T-cell (primary cell): ENCODE measurements at regions not wholly inside any gene's neighbourhood (a gene's known extent, or its start where the extent isn't known, plus 50 kb on each side); places are given as distances from the start of the nearest gene placed in this dataset.

Experiments used
- ATAC-seq, 4 experiments: fragments of 200-7000 bp in 3 of 4; fragments of 150-1000 bp in 1 of 4; cut with Tn5 transposase; replicated peaks in 1 of 4; 1 replicate in 3 of 4; 2 replicates in 1 of 4; pipeline ENCODE4 v1.10.0; 2021; ENCODE audit warnings: moderate library complexity in 3 of 4, mild to moderate bottlenecking in 2 of 4, moderate number of reproducible peaks in 1 of 4
- CTCF ChIA-PET, 2 donors: fragments of 300-600 bp; sonication (Branson Sonifier 250); formaldehyde crosslinking; loops; one replicate each; lab custom pipeline; 2022; ENCODE audit warnings: antibody characterized with exemption in 2 of 2; lab: Charles Lee
- POLR2A ChIA-PET, 2 donors: fragments of 300-600 bp; sonication (Branson Sonifier 250); formaldehyde crosslinking; loops; one replicate each; lab custom pipeline; 2022; ENCODE audit warnings: antibody characterized with exemption in 2 of 2; lab: Charles Lee
- DNase-seq, 35 experiments: peaks; one replicate each; pipeline versions ENCODE4 v3.0.0 to v3.0.0-alpha.2; 2013 to 2023
- H3K27ac ChIP-seq: one replicate; pipeline ENCODE4 v1.5.1; 2013; ENCODE audit warnings: low read length
- H3K27me3 ChIP-seq, 2 experiments: replicated peaks in 1 of 2; 1 replicate in 1 of 2; 2 replicates in 1 of 2; pipeline versions ENCODE4 v1.6.1 to v1.7.0; 2013; ENCODE audit warnings: low read length in 1 of 2, mixed read lengths in 1 of 2; ENCODE audit not compliant: control insufficient read depth in 2 of 2, insufficient read depth in 2 of 2; ENCODE audit errors: extremely low read depth in 1 of 2
- H3K36me3 ChIP-seq, 2 donors: 1 replicate in 1 of 2; 2 replicates in 1 of 2; pipeline versions ENCODE4 v1.6.1 to v1.7.0; 2013; ENCODE audit warnings: low read length in 1 of 2; ENCODE audit not compliant: control insufficient read depth in 2 of 2, insufficient read depth in 1 of 2; ENCODE audit errors: extremely low read depth in 1 of 2
- H3K4me1 ChIP-seq, 2 experiments: 1 replicate in 1 of 2; 2 replicates in 1 of 2; pipeline versions ENCODE4 v1.6.1 to v1.7.0; 2013; ENCODE audit warnings: low read length in 2 of 2, mixed read lengths in 1 of 2; ENCODE audit not compliant: insufficient read depth in 2 of 2, control insufficient read depth in 1 of 2; ENCODE audit errors: extremely low read depth in 1 of 2
- H3K4me3 ChIP-seq, 2 donors: 1 replicate in 1 of 2; 2 replicates in 1 of 2; pipeline versions ENCODE4 v1.5.1 to v1.7.0; 2013; ENCODE audit warnings: mild to moderate bottlenecking in 2 of 2, low read length in 1 of 2, moderate library complexity in 1 of 2; ENCODE audit not compliant: control insufficient read depth in 1 of 2; ENCODE audit errors: extremely low read depth in 1 of 2
- H3K9me3 ChIP-seq: 2 replicates; pipeline ENCODE4 v1.7.0; 2013
- H3K27ac Mint-ChIP-seq, 2 donors: one replicate each; pipeline ENCODE4 v1.8.0; 2020 to 2021; ENCODE audit warnings: mild to moderate bottlenecking in 2 of 2, mixed read lengths in 2 of 2
- H3K27me3 Mint-ChIP-seq, 2 donors: one replicate each; pipeline ENCODE4 v1.8.0; 2021 to 2022; ENCODE audit warnings: mixed read lengths in 2 of 2
- H3K36me3 Mint-ChIP-seq: one replicate; pipeline ENCODE4 v1.8.0; 2021; ENCODE audit warnings: mixed read lengths
- H3K4me1 Mint-ChIP-seq, 3 donors: one replicate each; pipeline ENCODE4 v1.8.0; 2020 to 2022; ENCODE audit warnings: mixed read lengths in 3 of 3, mild to moderate bottlenecking in 1 of 3
- H3K4me3 Mint-ChIP-seq, 3 donors: one replicate each; pipeline ENCODE4 v1.8.0; 2020 to 2022; ENCODE audit warnings: mild to moderate bottlenecking in 3 of 3, mixed read lengths in 3 of 3, moderate library complexity in 3 of 3
- H3K9me3 Mint-ChIP-seq, 3 donors: one replicate each; pipeline ENCODE4 v1.8.0; 2020 to 2022; ENCODE audit warnings: mixed read lengths in 3 of 3
- WGBS: methylation state at CpG from one replicate; pipeline ENCODE4 v1.1.5; 2013; ENCODE audit warnings: missing lambda C conversion rate; ENCODE audit not compliant: insufficient coverage; 5-methylcytosine and 5-hydroxymethylcytosine counted together

- Histone ChIP-seq H3K27me3 (peaks cover 0 to 29% of the 10 kb centered on the region in 2 experiments), H3K4me1 (peaks cover 2 to 15% of the 10 kb centered on the region in 2 experiments), H3K4me3 (no peak overlapping the region), H3K36me3 (no peaks in the 10 kb centered on the region), H3K9me3 (no peaks in the 10 kb centered on the region), H3K27ac (no peak overlapping the region)
- no peaks in the 10 kb centered on the region for H3K9me3 Mint-ChIP-seq
- no peak overlapping the region for H3K27ac Mint-ChIP-seq
- ChIA-PET POLR2A (no interaction called here), CTCF (no interaction called here)
- DNase-seq (no peak), ATAC-seq (no peak)
- WGBS, result no CpG with 5 or more reads among the region's 3 CpGs
- H3K36me3 Mint-ChIP-seq, result no peaks in the 10 kb centered on the region
- no peak overlapping the region for H3K4me3 Mint-ChIP-seq
- peaks cover 11 to 18% (median 13%) of the 10 kb centered on the region in 3 donors for H3K4me1 Mint-ChIP-seq
- H3K27me3 Mint-ChIP-seq, result peaks cover 15 to 33% of the 10 kb centered on the region in 2 donors
Observed at GRCh38 chr14:106876711-106877110, 1350.3 kb downstream of the TMEM121 start.

- Mint-ChIP-seq H3K27me3 (peaks cover 15 to 33% of the 10 kb centered on the region in 2 donors), H3K36me3 (no peaks in the 10 kb centered on the region), H3K9me3 (no peaks in the 10 kb centered on the region), H3K4me1 (peaks cover 9 to 16% (median 9%) of the 10 kb centered on the region in 3 donors), H3K27ac (no peak overlapping the region), H3K4me3 (no peak overlapping the region)
- WGBS, result no CpG with 5 or more reads among the region's 2 CpGs
- peaks cover 0 to 26% of the 10 kb centered on the region in 2 experiments for H3K27me3 ChIP-seq
- no peaks in the 10 kb centered on the region for H3K9me3 ChIP-seq
- ATAC-seq (no peak), DNase-seq (no peak)
- POLR2A ChIA-PET, result no interaction called here
- CTCF ChIA-PET, result no interaction called here
- H3K4me1 ChIP-seq, result peaks cover 2 to 11% of the 10 kb centered on the region in 2 experiments
- H3K27ac ChIP-seq, result no peak overlapping the region
- H3K36me3 ChIP-seq, result no peaks in the 10 kb centered on the region
- no peak overlapping the region for H3K4me3 ChIP-seq
Observed at GRCh38 chr14:106877517-106877916, 1351.1 kb downstream of the TMEM121 start.

GRCh38 chr14:106879241-106879640, 1352.9 kb downstream of the TMEM121 start:
- DNase-seq, result peak in 20 of 35 experiments; percentile 14 to 61 (median 26)
- Histone ChIP-seq H3K4me3 (no peak overlapping the region), H3K36me3 (no peaks in the 10 kb centered on the region), H3K4me1 (peaks cover 2 to 7% of the 10 kb centered on the region in 2 experiments), H3K9me3 (no peaks in the 10 kb centered on the region), H3K27me3 (peaks cover 0 to 26% of the 10 kb centered on the region in 2 experiments), H3K27ac (no peak overlapping the region)
- Mint-ChIP-seq H3K36me3 (no peaks in the 10 kb centered on the region), H3K27ac (no peak overlapping the region), H3K27me3 (peaks cover 15 to 32% of the 10 kb centered on the region in 2 donors), H3K4me3 (no peak overlapping the region), H3K9me3 (no peaks in the 10 kb centered on the region), H3K4me1 (peaks cover 0 to 5% (median 0%) of the 10 kb centered on the region in 3 donors)
- 47% methylated on average over 7 of the region's 8 CpGs for WGBS
- ATAC-seq, result peak in 2 of 4 experiments; percentile 40 to 60
- ChIA-PET CTCF (no interaction called here), POLR2A (no interaction called here)

DNA sequence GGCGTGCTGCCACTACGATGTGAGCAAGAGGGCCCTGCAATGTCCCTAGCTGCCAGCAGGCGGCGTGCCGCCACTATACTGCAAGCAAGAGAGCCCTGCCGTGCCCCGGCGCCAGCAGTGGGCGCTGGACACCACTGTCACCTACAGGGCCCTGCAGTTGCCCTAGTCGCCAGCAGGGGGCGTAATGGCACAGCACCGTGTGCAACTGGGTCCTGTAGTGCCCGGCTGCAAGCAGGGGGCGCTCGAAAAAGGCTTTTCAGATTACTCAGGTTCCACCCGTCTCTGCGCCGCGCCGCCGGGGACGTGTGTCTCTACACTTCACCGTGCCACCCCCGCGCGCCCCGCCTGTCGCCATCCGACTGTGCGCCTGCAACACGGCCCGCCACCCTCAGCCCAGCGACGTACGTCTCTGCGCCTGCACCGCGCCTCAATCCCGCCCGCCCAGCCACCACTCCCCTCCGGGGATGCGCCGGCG, 1356.9 kb downstream of the TMEM121 start:
- H3K27ac ChIP-seq, result no peak overlapping the region
- Mint-ChIP-seq H3K4me3 (no peak overlapping the region), H3K27me3 (peaks cover under 1 to 6% of the 10 kb centered on the region in 2 donors), H3K4me1 (no peaks in the 10 kb centered on the region), H3K36me3 (no peaks in the 10 kb centered on the region), H3K27ac (no peak overlapping the region), H3K9me3 (no peaks in the 10 kb centered on the region)
- H3K4me3 ChIP-seq, result no peak overlapping the region
- ATAC-seq (no peak), DNase-seq (peak in 24 of 35 experiments; percentile 7 to 54 (median 32))
- WGBS, result 82% methylated on average over 32 of the region's 44 CpGs
- H3K4me1 ChIP-seq, result peaks cover 0 to 3% of the 10 kb centered on the region in 2 experiments
- CTCF ChIA-PET, result no interaction called here
- no peaks in the 10 kb centered on the region for H3K36me3 ChIP-seq
- peaks cover 0 to 8% of the 10 kb centered on the region in 2 experiments for H3K27me3 ChIP-seq
- POLR2A ChIA-PET, result no interaction called here
- H3K9me3 ChIP-seq, result no peaks in the 10 kb centered on the region
